ENCODE measurements at regions not wholly inside any gene's neighbourhood (a gene's known extent, or its start where the extent isn't known, plus 50 kb on each side); places are given as distances from the start of the nearest gene placed in this dataset.

DNA sequence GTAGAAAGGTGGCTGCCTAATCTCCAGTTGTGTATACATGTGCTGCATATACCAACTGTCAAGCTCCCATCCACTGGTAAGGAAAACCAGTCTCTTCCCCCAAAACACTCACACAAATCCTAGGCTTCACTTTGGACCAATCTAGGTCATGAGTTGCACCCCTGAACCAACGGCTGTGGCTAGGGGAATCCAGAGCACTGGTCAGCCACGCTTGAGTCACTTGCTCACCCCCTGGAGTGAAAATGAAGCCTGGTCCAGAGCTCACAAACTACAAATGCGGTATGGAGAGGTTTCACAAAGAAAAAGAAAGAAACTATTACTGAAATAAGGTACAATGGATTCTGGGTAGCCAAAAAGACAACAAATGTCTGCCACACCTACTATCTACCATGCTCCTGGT is 66.1 kb upstream of the NLK start:
- TF ChIP-seq, protein P1, sequence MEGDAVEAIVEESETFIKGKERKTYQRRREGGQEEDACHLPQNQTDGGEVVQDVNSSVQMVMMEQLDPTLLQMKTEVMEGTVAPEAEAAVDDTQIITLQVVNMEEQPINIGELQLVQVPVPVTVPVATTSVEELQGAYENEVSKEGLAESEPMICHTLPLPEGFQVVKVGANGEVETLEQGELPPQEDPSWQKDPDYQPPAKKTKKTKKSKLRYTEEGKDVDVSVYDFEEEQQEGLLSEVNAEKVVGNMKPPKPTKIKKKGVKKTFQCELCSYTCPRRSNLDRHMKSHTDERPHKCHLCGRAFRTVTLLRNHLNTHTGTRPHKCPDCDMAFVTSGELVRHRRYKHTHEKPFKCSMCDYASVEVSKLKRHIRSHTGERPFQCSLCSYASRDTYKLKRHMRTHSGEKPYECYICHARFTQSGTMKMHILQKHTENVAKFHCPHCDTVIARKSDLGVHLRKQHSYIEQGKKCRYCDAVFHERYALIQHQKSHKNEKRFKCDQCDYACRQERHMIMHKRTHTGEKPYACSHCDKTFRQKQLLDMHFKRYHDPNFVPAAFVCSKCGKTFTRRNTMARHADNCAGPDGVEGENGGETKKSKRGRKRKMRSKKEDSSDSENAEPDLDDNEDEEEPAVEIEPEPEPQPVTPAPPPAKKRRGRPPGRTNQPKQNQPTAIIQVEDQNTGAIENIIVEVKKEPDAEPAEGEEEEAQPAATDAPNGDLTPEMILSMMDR (IDR thresholded peaks at IDR 0.05; ENCODE audit: insufficient read depth, low read depth, low read length), result no peak
- TF ChIP-seq EZH2 (IDR thresholded peaks at IDR 0.05; ENCODE audit: insufficient read depth, low read length), result no peak
